ENCODE measurements at regions not wholly inside any gene's neighbourhood (a gene's known extent, or its start where the extent isn't known, plus 50 kb on each side); places are given as distances from the start of the nearest gene placed in this dataset.

DNA sequence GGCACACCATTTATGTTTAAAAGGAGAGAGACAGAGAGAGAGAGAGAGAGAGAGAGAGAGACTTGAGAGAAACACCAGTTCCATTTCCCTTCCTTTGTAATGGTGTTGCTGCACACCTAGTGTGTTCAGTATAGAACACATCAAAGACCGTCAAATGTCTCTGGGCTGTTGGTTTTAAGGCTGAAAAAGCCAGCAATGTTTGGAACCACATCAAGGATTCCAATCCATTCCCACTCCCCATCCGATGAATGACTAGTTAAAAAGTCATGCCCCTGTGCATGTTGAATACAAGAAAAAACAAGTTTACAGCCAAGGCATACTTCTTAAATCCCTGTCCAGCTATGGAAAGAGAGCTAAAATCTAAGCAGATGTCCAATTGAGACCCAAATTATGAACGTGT, 83.0 kb upstream of the IFNE start:
- no peak for DNase-seq

GRCh38 chr9:21567926-21568325, 85.8 kb upstream of the IFNE start:
- DNase-seq = no peak

DNA sequence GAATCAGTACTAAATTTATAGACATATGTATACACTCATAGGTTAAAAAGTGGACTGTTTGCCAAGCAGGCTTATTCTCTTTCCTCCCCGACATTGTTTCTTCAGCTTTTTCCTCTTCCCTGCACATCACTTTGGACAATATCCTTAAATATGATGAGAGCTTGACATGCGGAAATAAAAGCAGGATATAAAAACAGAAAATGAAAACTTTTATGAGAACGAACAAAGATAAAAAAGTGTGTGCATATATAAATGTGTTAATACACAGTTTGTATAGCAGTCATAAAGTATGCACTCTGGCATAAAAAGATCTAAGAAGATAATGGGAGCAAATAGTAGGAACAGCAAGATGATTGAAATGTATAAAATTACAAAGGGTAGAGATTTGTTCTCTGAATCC, 86.4 kb upstream of the IFNE start:
- DNase-seq = no peak

- DNase-seq = no peak
These were observed 87.6 kb upstream of the IFNE start for GRCh38 chr9:21569721-21570120.

- no peak for DNase-seq
These were observed 88.6 kb upstream of the IFNE start for GRCh38 chr9:21570643-21571275.

GRCh38 chr9:21574261-21574660, 92.1 kb upstream of the IFNE start:
- DNase-seq = no peak

DNA sequence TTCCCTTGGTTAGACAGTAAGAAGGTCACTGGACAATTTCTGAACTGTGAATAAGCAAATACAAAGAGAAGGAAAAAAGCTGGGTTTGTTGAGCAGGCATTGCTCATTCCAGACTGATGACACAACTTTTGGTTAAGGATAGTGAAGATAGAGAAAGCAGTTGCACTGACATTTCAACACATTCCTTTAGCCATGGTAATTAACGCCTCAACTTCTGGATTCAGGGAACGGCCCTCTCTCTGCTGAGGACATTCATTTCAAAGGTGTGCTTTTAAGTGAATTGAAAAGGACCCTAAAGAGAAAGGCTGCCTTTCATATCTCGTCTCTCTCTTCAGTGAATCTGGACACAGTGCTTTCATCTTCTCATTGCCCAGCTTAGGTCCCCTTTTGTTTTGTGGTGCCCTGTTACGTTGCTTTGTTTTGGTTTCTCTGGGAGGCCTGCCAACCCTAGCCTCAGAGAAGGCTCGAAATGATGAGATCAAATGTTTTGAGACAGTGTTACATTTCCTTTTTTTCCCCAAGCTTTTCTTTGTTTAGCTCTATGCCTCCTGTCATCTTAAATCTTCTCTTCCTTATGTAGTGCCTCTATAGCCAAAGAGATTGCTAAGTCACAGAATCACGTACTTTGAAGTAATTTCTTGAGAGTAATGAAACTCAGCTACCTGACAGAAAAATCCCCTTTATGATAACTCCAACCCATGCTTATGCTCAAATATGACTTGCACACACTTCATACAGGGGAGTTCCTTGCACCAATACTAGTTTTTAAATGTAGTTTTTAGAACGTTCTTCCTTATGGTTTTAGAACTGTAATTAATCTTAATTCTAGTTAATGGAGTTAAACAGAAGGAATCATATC, 94.4 kb upstream of the IFNE start:
- DNase-seq = peak; percentile 32

DNA sequence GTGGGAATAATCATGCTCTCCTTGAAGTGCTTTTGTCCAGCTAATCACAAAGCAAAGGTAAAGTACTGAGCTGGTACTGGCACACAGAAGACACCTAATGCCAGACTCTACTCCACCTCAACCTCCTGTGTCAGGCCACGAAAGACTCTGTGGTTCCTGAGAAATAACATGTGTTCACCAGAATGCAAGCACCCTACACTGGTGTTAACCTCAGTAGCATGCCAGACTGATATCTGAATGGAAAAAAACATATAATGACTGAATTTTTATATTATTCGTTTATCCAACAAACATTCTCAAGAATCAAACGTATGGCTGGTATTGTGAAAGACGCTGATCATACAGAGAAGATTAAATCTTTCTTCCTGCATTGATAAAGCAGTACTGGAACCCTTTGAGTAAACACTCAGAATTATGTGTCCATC, 97.1 kb upstream of the IFNE start:
- no peak for DNase-seq

- no peak for DNase-seq
These were observed 97.6 kb upstream of the IFNE start for GRCh38 chr9:21579743-21580142.

GRCh38 chr9:21580636-21581378, 98.7 kb upstream of the IFNE start:
- no peak for DNase-seq

DNA sequence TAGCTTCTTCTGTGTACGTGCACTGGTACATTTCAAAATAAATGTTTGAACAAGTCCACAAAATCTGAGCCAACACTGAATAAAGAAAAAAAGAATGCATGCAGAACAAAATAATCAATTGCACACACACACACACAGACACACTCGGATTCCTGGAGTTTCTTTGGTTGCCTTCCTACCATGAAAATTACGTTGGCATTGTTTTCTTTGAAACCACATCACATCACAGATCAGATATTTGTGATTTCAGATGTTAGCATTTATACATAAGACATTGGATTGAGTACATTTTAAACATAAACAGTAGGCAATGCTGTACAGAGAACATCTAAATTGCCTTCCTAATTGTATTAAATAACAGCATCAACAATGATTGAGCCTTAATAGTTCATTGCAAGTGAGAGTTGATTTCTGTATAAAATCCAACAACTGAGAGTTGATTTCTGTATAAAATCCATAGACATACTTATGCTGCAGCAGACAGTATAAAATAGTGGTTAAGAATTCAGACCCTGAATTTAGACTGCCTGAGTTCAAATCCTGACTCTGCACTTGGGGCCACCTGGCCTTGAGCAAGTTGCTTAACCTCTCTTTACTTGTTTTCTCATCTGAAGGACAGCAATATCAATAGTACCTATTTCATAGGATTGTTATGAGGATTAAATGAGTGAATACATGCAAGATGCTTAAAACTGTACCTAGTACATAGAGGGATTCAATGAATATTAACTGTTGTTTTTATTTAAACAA, 101.7 kb upstream of the IFNE start:
- no peak for DNase-seq

DNA sequence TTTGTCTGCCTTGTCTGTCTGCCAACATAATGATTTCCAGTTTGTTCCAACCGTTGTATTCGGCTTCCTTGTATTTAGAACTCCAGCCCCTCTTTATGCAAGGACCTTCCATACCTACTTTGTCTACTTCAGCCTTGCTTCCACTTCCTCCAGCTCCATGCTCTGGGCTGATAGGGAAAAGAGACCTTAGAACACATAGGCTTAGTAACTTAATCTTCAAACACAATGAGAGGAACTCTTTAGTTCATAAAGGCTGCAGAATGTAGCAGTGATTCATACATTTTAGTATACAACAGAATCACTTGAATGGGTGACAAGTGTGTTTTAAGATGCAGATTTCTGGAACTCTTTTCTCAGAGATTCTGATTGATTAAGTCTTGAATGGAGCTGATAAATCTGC, 102.8 kb upstream of the IFNE start:
- DNase-seq = no peak

DNA sequence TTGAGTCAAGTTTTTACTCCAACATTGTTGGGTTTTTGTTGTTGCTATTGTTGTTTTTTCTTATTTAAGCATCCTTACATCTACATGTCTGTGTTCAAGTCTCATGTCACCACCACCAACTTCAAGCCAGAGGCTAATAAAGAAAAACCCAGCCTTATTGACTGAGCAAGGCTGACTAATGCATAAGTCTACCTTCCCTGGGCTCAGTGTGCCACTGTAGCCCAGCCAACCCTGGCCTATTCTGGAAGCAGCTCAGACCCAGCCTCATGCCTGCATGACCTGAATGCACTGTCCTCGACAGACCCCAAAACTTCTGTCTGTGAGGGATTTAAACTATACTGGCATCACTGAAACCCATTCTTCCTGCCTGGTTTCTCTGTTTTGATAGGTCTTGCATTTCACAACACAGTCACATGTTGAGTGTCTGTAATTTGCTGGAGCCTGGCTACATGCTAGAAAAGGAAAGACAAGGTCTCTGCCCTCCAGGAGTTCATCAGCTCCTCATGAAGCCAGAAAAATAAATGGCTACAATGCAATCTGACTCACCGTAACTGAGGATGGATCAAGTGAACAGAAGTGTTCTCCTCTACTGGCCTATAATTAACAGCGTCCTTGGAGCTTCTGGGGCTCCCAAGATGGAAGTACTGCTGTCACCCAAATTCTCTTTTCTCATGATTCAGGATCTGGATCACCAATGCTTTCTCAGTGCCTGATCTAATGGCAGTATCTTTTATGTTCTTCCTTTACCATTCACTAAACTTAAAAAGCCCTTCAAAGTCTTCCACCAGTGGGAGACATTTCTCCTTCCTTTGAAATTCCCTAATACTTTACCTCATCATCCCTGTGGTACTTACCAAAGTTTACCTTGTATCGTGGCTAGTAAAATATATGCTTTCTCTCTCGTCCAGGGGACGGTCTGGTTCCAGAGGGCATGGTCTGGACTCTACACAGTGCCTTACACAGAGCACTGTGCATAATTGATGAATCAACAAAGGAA, 103.9 kb upstream of the IFNE start:
- no peak for DNase-seq

DNA sequence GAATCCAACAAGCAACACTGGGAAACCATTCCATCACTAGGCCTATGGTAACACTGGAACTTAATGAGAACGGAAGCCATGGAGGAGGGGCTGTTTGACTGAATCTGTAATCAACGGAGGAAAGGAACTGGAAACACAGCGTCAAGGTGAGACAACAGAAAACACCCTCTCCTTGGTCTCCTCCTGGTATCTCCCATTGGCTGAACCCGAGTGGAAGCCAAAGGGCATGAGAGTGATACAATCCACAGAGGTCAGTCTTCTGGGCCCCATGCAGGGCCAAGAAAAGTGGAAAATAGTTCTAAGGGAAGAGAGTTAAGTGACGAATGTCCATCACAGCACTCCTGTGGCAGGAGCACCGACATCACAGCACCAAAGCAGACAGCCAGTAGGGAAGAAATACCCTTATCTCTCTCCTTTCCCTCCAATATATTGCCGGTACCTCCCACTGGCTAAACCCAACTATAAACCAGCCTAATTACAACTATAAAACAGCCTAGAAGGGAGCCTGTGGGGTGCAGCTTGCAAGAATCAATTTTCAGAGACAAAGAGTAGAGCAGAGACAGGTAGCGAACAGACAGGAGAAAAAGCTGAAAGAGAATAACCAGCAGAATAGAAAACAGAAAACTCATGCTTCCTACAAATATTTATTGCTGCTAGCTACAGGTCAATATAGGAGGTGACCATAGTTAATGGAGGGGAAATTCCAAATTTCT, 107.4 kb upstream of the IFNE start:
- no peak for DNase-seq

GRCh38 chr9:21590058-21590996, 108.2 kb upstream of the IFNE start:
- no peak for DNase-seq

DNA sequence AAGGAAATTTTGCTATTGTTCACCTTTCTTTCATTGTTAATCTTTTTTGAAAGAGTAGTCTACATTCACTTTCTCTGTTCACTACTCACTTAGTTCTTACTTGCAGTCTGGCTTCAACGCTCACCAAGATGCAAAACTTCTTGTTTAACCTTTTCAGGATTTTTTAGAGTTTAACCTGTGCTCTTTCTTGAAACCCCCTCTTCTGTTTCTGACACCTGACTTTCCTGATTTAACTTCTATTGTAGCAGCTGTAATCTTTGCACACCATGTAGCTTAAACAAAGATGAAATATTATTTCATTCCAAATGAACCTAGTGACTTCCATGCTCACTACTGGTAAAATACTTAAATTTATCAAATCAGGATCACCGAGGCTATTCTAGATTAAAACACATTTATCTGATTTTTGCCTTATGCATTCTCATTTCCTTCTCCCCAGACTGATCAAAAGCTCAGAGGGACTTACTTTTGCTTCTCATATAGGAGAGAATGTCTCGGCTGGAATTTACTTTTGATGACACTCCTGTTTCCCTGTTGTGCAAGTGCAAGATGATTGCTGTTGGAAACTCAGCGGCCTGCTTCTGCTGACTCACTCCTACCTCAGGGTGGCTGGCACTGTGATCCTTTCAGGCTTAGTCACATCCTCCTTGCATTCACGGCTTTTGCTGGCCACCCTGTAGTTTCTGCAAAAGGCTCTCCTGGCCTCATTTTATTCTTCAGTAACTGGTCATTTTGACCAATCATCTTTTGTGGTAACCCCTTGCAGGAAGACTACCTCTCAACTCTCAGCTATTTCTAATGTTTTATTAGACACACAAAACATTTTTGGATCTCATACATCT, 109.3 kb upstream of the IFNE start:
- DNase-seq = peak; percentile 91

GRCh38 chr9:21592063-21592338, 109.9 kb upstream of the IFNE start:
- DNase-seq = no peak

DNA sequence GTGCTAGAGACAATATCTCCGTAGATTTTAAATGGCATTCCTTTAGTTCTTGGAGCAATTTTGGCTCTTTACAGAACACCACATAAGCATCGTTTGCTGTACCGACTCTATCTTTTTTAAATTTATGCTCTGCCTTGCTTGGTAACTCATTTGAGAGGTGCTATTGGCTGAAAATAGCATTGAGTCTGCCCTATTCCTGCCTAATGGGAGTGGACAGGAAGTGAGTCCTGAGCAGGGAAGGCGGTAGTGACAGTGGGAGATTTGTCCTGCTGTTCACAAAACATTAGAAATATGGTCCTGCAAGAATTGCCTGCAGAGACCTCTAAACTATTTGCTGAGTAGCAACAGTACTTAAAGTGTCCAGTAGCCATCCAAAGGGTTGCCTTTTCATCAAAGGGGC, 115.2 kb upstream of the IFNE start:
- no peak for DNase-seq

- DNase-seq = no peak
These were observed 116.6 kb upstream of the IFNE start for GRCh38 chr9:21598749-21599148.

All from suppressor macrophage treated with lipopolysaccharide for 4 hours (primary cell).